Thyroid gland (tissue), 4 donors: ENCODE measurements at regions not wholly inside any gene's neighbourhood (a gene's known extent, or its start where the extent isn't known, plus 50 kb on each side); places are given as distances from the start of the nearest gene placed in this dataset.
A peak's percentile ranks its signal among the peaks of the same experiment; 100 is the strongest.

ENCODE experiments used
- DNase-seq, 2 donors: peaks; one replicate each; pipeline ENCODE4 v3.0.0-alpha.2; 2019
- H3K27ac ChIP-seq, 3 donors: fragments of 200-600 bp; sonication (generic); 1 replicate in 2 of 3; 2 replicates in 1 of 3; pipeline ENCODE4 v1.5.1; 2016 to 2019; ENCODE audit warnings: mild to moderate bottlenecking in 1 of 3, moderate library complexity in 1 of 3
- H3K27me3 ChIP-seq: fragments of 200-600 bp; sonication (generic); one replicate; pipeline ENCODE4 v1.5.1; 2019
- H3K36me3 ChIP-seq, 2 donors: fragments of 200-600 bp; sonication (generic); one replicate each; pipeline ENCODE4 v1.5.1; 2016 to 2019
- H3K4me1 ChIP-seq, 2 donors: fragments of 200-600 bp; sonication (generic); one replicate each; pipeline ENCODE4 v1.5.1; 2017 to 2019
- H3K4me3 ChIP-seq, 3 donors: fragments of 200-600 bp; sonication (generic); replicated peaks in 1 of 3; 1 replicate in 2 of 3; 2 replicates in 1 of 3; pipeline ENCODE4 v1.5.1; 2016; ENCODE audit warnings: mild to moderate bottlenecking in 1 of 3
- H3K9me3 ChIP-seq: fragments of 200-600 bp; sonication (generic); one replicate; pipeline ENCODE4 v1.5.1; 2017
- CTCF ChIP-seq, 6 experiments: fragments of 200-600 bp in 3 of 6; fragments of 450-650 bp in 3 of 6; sonication (generic) in 3 of 6; IDR thresholded peaks; one replicate each; pipeline ENCODE4 v1.5.1; 2016 to 2019; ENCODE audit warnings: antibody characterized with exemption in 6 of 6, mild to moderate bottlenecking in 2 of 6, inconsistent platforms in 1 of 6, moderate library complexity in 1 of 6
- POLR2A ChIP-seq, 2 donors: fragments of 450-650 bp; IDR thresholded peaks; one replicate each; pipeline ENCODE4 v1.6.1; 2017; ENCODE audit warnings: antibody characterized with exemption in 2 of 2, mild to moderate bottlenecking in 2 of 2, moderate library complexity in 1 of 2
- WGBS, 2 donors: methylation state at CpG; one replicate each; pipeline ENCODE4 v1.1.5; 2017; 5-methylcytosine and 5-hydroxymethylcytosine counted together
- intact Hi-C: fragments of 100-400 bp; cut with DNase I; formaldehyde crosslinking; loops from one replicate; pipeline ENCODE4 v1.15.1; 2023

- no peak for DNase-seq
- no peak overlapping the region for H3K4me3 ChIP-seq
- no peaks in the 10 kb centered on the region for H3K36me3 ChIP-seq
- no peaks in the 10 kb centered on the region for H3K27me3 ChIP-seq
- intact Hi-C loops: no loop called here
- H3K4me1 ChIP-seq: peaks cover 0 to 6% of the 10 kb centered on the region in 2 donors
- TF ChIP-seq POLR2A (IDR thresholded peaks at IDR 0.05) (no peak), CTCF (IDR thresholded peaks at IDR 0.05) (no peak)
- WGBS, 2 donors: 75 to 83% methylated on average over 4 of the region's 4 CpGs
- peak overlapping the region in 1 of 3 donors; percentile 34 for H3K27ac ChIP-seq
- H3K9me3 ChIP-seq: no peaks in the 10 kb centered on the region
Measured at GRCh38 chr9:108149326-108149725, 659.8 kb upstream of the KLF4 start.

GRCh38 chr9:108142504-108143201, 653.1 kb upstream of the KLF4 start:
- H3K4me3 ChIP-seq: no peak overlapping the region

GRCh38 chr9:108142142-108142503, 652.6 kb upstream of the KLF4 start:
- no peaks in the 10 kb centered on the region for H3K36me3 ChIP-seq
- no peak overlapping the region for H3K4me3 ChIP-seq
- no peaks in the 10 kb centered on the region for H3K9me3 ChIP-seq
- H3K27me3 ChIP-seq: no peaks in the 10 kb centered on the region
- WGBS, 2 donors: 88 to 89% methylated on average over 2 of the region's 2 CpGs
- TF ChIP-seq POLR2A (IDR thresholded peaks at IDR 0.05): no peak
- intact Hi-C loops: no loop called here
- peak overlapping the region; percentile 43 to 67 (median 55) for H3K27ac ChIP-seq
- peaks cover 12 to 14% of the 10 kb centered on the region in 2 donors for H3K4me1 ChIP-seq
- no peak for DNase-seq

More at GRCh38 chr9:108142504-108143201, 653.1 kb upstream of the KLF4 start:
- Histone ChIP-seq H3K4me1 (peaks cover 12 to 14% of the 10 kb centered on the region in 2 donors), H3K9me3 (no peaks in the 10 kb centered on the region), H3K36me3 (no peaks in the 10 kb centered on the region), H3K27me3 (no peaks in the 10 kb centered on the region), H3K27ac (peak overlapping the region; percentile 43 to 67 (median 55))
- TF ChIP-seq CTCF (IDR thresholded peaks at IDR 0.05) (no peak), POLR2A (IDR thresholded peaks at IDR 0.05) (no peak)
- 17 to 27% methylated on average over 9 to 10 of the region's 10 CpGs for WGBS, 2 donors
- intact Hi-C loops: no loop called here
- peak; percentile 70 to 83 for DNase-seq

- no peak for DNase-seq
- Histone ChIP-seq H3K4me3 (no peak overlapping the region), H3K9me3 (no peaks in the 10 kb centered on the region), H3K27ac (no peak overlapping the region), H3K4me1 (peaks cover 12 to 14% of the 10 kb centered on the region in 2 donors), H3K36me3 (no peaks in the 10 kb centered on the region), H3K27me3 (no peaks in the 10 kb centered on the region)
- intact Hi-C loops: no loop called here
- TF ChIP-seq POLR2A (IDR thresholded peaks at IDR 0.05) (no peak), CTCF (IDR thresholded peaks at IDR 0.05) (no peak)
- 86 to 94% methylated on average over 2 of the region's 2 CpGs for WGBS, 2 donors
Measured at GRCh38 chr9:108139900-108140299, 650.3 kb upstream of the KLF4 start.

GRCh38 chr9:108138516-108138915, 648.9 kb upstream of the KLF4 start:
- Histone ChIP-seq H3K27me3 (no peaks in the 10 kb centered on the region), H3K9me3 (no peaks in the 10 kb centered on the region), H3K4me1 (peaks cover 12 to 14% of the 10 kb centered on the region in 2 donors), H3K36me3 (no peaks in the 10 kb centered on the region), H3K4me3 (no peak overlapping the region), H3K27ac (no peak overlapping the region)
- DNase-seq: no peak
- TF ChIP-seq POLR2A (IDR thresholded peaks at IDR 0.05): no peak
- no peak for TF ChIP-seq CTCF (IDR thresholded peaks at IDR 0.05)
- intact Hi-C loops: no loop called here
- WGBS, 2 donors: 34 to 38% methylated on average over 2 of the region's 2 CpGs
